ENCODE measurements at regions not wholly inside any gene's neighbourhood (a gene's known extent, or its start where the extent isn't known, plus 50 kb on each side); places are given as distances from the start of the nearest gene placed in this dataset.

DNA sequence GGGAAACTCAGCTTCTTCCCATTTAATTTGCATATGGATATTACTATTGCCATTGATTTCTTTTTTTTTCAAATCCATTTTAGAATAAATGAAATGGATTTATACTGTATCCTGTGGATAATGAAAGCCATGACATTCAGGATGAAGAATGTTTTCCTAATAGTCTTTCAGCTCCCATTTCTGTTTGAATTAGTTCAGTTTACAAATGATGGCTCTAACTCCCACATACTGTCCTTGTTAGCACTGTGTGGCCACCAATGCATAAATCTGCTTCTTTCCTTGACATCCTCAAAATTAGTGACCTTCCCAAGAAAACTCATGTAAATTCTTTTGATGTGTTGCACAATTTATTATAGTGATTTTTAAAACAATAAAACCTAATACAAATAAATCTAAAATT is 693.2 kb upstream of the GJE1 start:
- POLR2A ChIA-PET: no interaction called here
- Mint-ChIP-seq H3K4me1 (no peaks in the 10 kb centered on the region), H3K36me3 (ENCODE audit: low read depth) (no peaks in the 10 kb centered on the region), H3K27ac (no peak overlapping the region), H3K9me3 (no peaks in the 10 kb centered on the region), H3K4me3 (no peak overlapping the region), H3K27me3 (no peaks in the 10 kb centered on the region)
- no peak for DNase-seq
- CTCF ChIA-PET: no interaction called here

DNA sequence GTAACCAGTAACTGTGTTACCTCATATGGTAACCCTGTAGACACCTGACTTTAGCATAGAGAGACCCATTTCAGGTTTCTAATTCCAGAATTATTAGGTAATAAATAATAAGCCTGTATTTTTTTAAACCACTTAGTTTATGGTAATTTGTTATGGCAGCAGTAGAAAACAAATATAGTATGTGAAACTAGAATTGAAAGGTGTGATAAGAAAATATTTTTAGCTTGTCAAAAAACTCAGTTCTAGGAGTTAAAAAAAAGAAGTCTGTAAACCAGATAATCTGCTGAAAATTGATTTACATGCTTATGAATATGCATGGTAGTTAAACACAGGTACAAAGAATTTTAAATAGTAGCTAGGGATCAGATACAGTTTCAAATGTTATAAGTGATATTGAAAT is 695.0 kb upstream of the GJE1 start:
- POLR2A ChIA-PET: no interaction called here
- H3K4me1 Mint-ChIP-seq: no peaks in the 10 kb centered on the region
- CTCF ChIA-PET: no interaction called here

DNA sequence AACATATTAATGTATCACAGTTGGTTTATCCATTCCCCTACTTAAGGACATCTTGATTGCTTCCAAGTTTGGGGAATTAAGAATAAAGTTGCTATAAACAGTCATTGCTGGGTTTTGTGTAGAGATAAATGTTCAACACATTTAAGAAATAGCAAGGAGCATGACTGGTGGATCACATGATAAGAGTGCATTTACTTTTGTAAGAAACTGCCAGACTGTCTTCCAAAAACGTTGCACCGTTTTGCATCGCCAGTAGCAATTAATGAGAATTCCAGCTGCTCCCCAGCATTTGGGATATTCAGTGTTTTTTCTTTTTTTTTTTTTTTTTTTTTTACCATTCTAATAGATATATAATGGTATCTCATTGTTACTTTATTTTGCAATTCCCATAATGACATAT is 695.7 kb upstream of the GJE1 start:
- Mint-ChIP-seq H3K9me3 (no peaks in the 10 kb centered on the region), H3K4me3 (no peak overlapping the region), H3K27me3 (no peaks in the 10 kb centered on the region), H3K27ac (no peak overlapping the region), H3K36me3 (ENCODE audit: low read depth) (no peaks in the 10 kb centered on the region), H3K4me1 (no peaks in the 10 kb centered on the region)
- ChIA-PET POLR2A (no interaction called here), CTCF (no interaction called here)
- DNase-seq: no peak

More for the DNA sequence above, 695.0 kb upstream of the GJE1 start:
- H3K27ac Mint-ChIP-seq: no peak overlapping the region
- H3K27me3 Mint-ChIP-seq: no peaks in the 10 kb centered on the region
- DNase-seq: no peak
- no peaks in the 10 kb centered on the region for H3K36me3 Mint-ChIP-seq (ENCODE audit: low read depth)
- H3K9me3 Mint-ChIP-seq: no peaks in the 10 kb centered on the region
- no peak overlapping the region for H3K4me3 Mint-ChIP-seq

DNA sequence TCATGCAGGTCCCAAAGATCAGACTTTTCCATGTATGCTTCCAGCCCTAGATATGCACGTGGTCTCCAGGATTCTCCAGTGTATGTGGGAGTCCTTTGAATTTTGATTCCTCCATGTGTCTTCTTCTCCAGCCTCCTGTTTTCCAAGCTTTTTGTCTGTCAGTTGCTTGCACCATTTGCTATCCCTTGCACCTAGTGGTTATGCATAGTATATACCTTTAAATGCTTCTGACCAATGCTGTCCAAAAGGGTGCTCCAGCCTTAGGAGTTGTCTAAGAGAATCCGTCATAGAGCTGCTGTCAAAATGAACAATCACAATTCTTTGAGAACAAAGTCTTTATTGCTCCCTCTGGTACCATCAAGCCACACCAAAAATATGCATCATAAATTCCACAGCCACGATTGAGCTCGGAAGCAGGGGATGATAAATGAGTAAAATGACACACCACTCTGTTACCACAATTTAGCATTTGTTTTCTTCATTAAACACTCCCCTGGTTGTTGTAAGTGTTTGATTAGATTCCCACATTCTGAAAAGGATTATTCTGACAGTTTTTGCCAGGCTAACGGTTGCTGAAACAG is 706.2 kb upstream of the GJE1 start:
- Mint-ChIP-seq H3K4me1 (no peaks in the 10 kb centered on the region), H3K9me3 (peaks cover 14% of the 10 kb centered on the region), H3K36me3 (ENCODE audit: low read depth) (no peaks in the 10 kb centered on the region), H3K4me3 (no peak overlapping the region), H3K27ac (no peak overlapping the region), H3K27me3 (no peaks in the 10 kb centered on the region)
- CTCF ChIA-PET: interaction anchor here (1.3 kb wide), 1 partner anchor 9 kb away, joined by 3 read pairs; no protein-coding TSS in a partner anchor
- POLR2A ChIA-PET: no interaction called here
- DNase-seq: no peak

DNA sequence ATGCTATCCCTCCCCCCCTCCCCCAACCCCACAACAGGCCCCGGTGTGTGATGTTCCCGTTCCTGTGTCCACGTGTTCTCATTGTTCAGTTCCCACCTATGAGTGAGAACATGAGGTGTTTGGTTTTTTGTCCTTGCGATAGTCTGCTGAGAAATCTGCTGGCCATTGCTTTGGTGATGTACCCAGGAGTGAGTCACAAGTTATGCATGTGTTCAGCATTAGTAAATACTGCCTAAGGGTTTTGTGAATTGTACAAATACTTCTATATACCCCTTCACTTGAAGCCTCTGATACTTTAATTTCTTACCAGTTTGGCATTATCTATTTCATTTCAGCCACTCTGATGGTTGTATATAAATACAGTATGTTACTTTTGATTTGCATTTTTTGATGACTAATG is 711.3 kb upstream of the GJE1 start:
- POLR2A ChIA-PET: no interaction called here

DNA sequence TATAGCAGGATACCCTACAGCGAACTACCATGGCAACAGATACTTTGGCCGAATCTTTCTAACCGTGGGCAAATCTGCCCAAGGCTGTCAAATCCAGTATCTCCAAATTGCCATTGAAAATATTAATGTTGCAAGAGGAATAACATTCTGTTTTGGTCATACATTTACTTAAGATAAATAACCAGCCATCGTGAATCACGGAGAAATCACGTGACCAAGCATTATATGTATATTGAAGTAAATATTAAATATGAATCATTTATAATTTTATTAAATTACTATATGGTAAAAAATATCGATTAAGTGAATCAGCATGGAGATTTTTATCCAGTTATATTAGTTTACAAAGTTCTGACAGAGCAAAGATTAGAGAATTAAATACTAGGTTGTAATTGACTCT is 714.6 kb upstream of the GJE1 start:
- H3K27me3 Mint-ChIP-seq: peaks cover under 1% of the 10 kb centered on the region
- no peak overlapping the region for H3K4me3 Mint-ChIP-seq
- no peaks in the 10 kb centered on the region for H3K9me3 Mint-ChIP-seq
- POLR2A ChIA-PET: no interaction called here
- CTCF ChIA-PET: no interaction called here
- no peak overlapping the region for H3K27ac Mint-ChIP-seq
- no peaks in the 10 kb centered on the region for H3K4me1 Mint-ChIP-seq
- no peak for DNase-seq
- H3K36me3 Mint-ChIP-seq (ENCODE audit: low read depth): no peaks in the 10 kb centered on the region

More for the DNA sequence above, 711.3 kb upstream of the GJE1 start:
- Mint-ChIP-seq H3K4me3 (no peak overlapping the region), H3K27ac (no peak overlapping the region), H3K36me3 (ENCODE audit: low read depth) (no peaks in the 10 kb centered on the region), H3K27me3 (no peaks in the 10 kb centered on the region), H3K9me3 (peaks cover 12% of the 10 kb centered on the region), H3K4me1 (no peaks in the 10 kb centered on the region)
- DNase-seq: no peak
- CTCF ChIA-PET: no interaction called here

DNA sequence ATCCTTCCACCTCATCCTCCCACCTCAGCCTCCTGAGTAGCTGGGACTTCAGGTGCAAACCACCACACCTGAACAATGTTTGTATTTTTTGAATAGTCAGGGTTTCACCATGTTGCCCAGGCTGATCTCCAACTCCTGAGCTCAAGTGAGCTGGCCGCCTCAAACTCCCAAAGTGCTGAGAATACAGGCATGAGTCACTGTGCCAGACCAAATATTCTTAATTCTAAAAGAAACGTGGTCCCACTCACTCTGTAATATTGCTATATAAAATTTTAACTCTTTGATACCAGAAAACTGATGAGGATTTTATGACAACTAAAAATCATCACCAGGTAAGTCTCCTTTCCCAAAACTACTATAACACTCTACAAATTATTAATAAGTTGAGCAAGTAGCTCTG is 716.8 kb upstream of the GJE1 start:
- Mint-ChIP-seq H3K27ac (no peak overlapping the region), H3K9me3 (no peaks in the 10 kb centered on the region), H3K4me1 (no peaks in the 10 kb centered on the region), H3K4me3 (no peak overlapping the region), H3K27me3 (peaks cover 3% of the 10 kb centered on the region), H3K36me3 (ENCODE audit: low read depth) (no peaks in the 10 kb centered on the region)
- POLR2A ChIA-PET: no interaction called here
- no peak for DNase-seq
- CTCF ChIA-PET: no interaction called here

DNA sequence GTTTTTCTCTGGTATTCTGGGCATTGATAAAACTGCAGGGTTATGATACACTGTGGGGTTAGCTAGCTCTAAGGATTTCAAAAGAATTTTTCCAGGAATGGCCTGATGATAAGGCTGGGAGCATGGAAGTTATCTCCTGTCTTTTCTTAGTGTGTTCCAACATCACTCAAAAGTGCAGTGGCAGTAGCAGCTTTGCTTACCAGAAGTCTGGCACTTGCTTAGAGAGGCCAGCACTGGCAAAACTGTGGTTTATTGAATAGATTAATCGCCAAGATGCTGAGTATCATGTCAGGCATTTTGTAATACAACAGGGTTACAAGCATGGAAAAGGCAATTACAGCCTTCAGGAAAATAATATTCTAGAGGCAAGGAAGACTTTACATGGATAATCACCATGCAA is 719.5 kb upstream of the GJE1 start:
- no peaks in the 10 kb centered on the region for H3K4me1 Mint-ChIP-seq
- no peaks in the 10 kb centered on the region for H3K36me3 Mint-ChIP-seq (ENCODE audit: low read depth)
- H3K27me3 Mint-ChIP-seq: peaks cover 3% of the 10 kb centered on the region
- H3K4me3 Mint-ChIP-seq: no peak overlapping the region
- ChIA-PET CTCF (no interaction called here), POLR2A (no interaction called here)
- no peak for DNase-seq
- H3K9me3 Mint-ChIP-seq: peaks cover 10% of the 10 kb centered on the region
- no peak overlapping the region for H3K27ac Mint-ChIP-seq

DNA sequence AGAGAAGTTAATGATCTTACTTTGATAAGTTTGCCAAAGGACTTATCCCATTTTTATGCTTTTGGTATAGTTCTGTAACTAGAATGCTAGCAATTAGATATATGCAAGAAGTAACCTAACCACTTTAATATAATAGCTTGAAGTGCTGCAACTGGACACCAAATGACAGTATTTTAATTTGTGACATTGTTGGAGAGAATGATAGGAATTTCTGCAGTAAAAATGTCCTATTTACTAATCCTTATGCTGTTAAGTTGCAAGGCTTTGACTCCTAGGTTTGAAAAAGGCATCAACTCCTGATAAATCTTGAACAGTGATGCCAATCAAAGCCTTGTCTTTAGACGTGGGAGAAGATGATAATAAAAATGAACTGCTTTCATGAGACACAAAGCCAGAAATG is 726.0 kb upstream of the GJE1 start:
- CTCF ChIA-PET: interaction anchor here (0.8 kb wide), 1 partner anchor 16 kb away, joined by 5 read pairs; no protein-coding TSS in a partner anchor
- Mint-ChIP-seq H3K4me1 (peaks cover 9% of the 10 kb centered on the region), H3K4me3 (no peak overlapping the region), H3K27ac (no peak overlapping the region), H3K36me3 (ENCODE audit: low read depth) (peaks cover 2% of the 10 kb centered on the region), H3K9me3 (peaks cover 16% of the 10 kb centered on the region), H3K27me3 (peaks cover 2% of the 10 kb centered on the region)
- POLR2A ChIA-PET: no interaction called here
- no peak for DNase-seq

DNA sequence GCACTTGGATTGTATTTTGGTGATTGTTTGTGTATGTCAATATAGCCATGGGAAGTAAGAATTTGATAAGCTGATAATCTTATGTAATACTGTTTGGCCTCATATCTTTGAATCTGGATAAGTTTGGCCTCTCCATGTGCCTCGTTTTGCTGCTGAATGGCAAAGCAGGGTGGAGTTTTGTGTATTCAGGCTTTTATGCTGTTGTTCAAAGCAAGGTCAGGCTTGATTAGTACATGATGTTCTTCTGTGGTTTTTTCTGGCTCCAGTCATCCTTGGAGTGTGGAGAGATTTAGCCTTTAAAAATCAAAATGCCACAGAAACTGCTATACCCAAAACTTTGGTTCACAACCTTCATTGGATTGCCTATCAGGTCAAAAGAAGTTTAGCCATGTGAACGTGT is 728.9 kb upstream of the GJE1 start:
- Mint-ChIP-seq H3K9me3 (peaks cover 12% of the 10 kb centered on the region), H3K4me3 (no peak overlapping the region), H3K36me3 (ENCODE audit: low read depth) (peaks cover 2% of the 10 kb centered on the region), H3K4me1 (peaks cover 9% of the 10 kb centered on the region), H3K27ac (no peak overlapping the region), H3K27me3 (peaks cover 2% of the 10 kb centered on the region)
- DNase-seq: no peak
- POLR2A ChIA-PET: no interaction called here
- CTCF ChIA-PET: no interaction called here

DNA sequence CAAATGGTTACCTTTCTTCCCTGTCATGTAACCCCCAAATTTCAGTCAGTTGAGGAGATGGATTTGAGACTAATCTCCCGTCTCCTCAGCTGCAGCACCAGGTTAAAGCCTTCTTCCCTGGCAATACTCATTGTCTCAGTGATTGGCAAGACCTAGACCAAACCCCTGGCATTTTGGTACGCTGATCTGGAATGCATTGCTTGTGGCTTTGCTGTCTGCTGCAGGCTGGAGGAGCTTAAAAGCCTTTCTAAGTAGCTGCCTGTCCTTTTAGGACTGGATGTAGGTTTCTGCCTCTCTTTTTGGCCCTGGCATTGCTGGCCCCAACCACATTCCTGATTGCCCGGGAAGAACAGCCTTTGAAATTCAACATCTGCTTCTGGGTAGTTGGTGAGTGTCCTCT is 729.6 kb upstream of the GJE1 start:
- peaks cover 2% of the 10 kb centered on the region for H3K27me3 Mint-ChIP-seq
- ChIA-PET CTCF (no interaction called here), POLR2A (no interaction called here)
- H3K9me3 Mint-ChIP-seq: peaks cover 6% of the 10 kb centered on the region
- peaks cover 2% of the 10 kb centered on the region for H3K36me3 Mint-ChIP-seq (ENCODE audit: low read depth)
- H3K4me1 Mint-ChIP-seq: peaks cover 9% of the 10 kb centered on the region
- no peak overlapping the region for H3K27ac Mint-ChIP-seq
- no peak for DNase-seq
- H3K4me3 Mint-ChIP-seq: no peak overlapping the region

DNA sequence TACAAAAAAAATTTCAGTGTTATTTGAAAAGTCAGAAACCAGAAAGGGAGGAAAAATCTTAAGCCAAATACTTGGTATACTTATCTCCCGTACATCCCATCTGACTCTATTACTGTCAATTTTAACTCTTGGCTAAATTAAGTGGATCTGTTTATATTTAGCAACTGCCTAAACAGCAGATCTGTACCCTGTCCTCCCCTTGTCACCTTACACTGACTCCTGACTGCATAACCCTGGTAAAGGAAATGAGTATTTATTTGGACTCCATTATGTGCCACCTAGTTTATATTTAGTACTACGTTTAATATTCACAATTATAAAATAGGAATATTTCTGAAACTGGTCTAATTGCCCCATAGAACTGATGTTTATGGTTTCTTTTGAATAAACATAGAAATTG is 730.2 kb upstream of the GJE1 start:
- Mint-ChIP-seq H3K27me3 (peaks cover 2% of the 10 kb centered on the region), H3K36me3 (ENCODE audit: low read depth) (no peaks in the 10 kb centered on the region), H3K9me3 (peaks cover 3% of the 10 kb centered on the region), H3K4me1 (peaks cover 9% of the 10 kb centered on the region), H3K4me3 (no peak overlapping the region), H3K27ac (no peak overlapping the region)
- ChIA-PET POLR2A (no interaction called here), CTCF (no interaction called here)
- DNase-seq: no peak

DNA sequence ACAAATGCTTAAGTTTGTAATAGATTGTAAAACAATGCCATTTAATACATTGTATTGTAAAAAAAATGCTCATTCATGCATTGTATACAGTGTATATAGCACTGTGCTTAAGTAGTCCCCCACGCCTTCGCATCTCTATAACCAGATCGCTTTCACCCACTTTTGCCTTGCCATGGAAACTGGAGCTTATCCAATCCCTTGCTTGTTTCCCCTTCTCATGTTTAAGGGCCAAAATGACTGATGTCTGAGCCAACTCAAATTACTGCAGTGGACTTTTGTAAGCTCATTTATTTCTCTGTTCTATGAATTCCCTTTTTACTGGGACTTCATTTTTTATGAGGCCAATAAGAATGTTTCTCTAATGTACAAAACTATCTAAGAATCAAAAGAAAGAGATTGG is 730.9 kb upstream of the GJE1 start:
- H3K4me1 Mint-ChIP-seq: peaks cover 9% of the 10 kb centered on the region
- POLR2A ChIA-PET: no interaction called here
- no peak overlapping the region for H3K4me3 Mint-ChIP-seq
- H3K36me3 Mint-ChIP-seq (ENCODE audit: low read depth): no peaks in the 10 kb centered on the region
- CTCF ChIA-PET: no interaction called here
- peaks cover 3% of the 10 kb centered on the region for H3K9me3 Mint-ChIP-seq
- H3K27me3 Mint-ChIP-seq: peaks cover 2% of the 10 kb centered on the region
- no peak overlapping the region for H3K27ac Mint-ChIP-seq
- no peak for DNase-seq

DNA sequence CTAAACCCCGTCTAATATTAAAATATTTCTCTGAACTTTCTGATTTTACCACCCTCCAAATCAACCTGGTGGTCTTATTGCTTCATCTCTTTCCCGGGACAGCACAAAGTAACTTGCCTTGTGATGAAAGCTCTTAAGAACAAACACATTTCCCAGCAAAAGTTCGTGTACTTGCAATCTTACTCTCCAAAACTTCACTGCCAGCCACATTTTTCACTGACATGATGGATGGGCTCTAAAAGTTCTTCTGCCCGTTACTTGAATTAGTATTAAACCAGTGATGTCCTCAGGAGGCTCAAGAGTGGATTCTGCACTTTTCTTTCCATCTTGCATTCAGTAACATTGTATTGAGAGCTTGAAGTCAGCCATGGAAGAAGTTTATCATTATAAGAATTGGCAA is 731.6 kb upstream of the GJE1 start:
- Mint-ChIP-seq H3K27ac (no peak overlapping the region), H3K4me1 (peaks cover 9% of the 10 kb centered on the region), H3K4me3 (no peak overlapping the region), H3K9me3 (peaks cover 3% of the 10 kb centered on the region), H3K27me3 (peaks cover 2% of the 10 kb centered on the region), H3K36me3 (ENCODE audit: low read depth) (no peaks in the 10 kb centered on the region)
- ChIA-PET POLR2A (no interaction called here), CTCF (interaction anchor here (0.6 kb wide), 1 partner anchor 988 kb away, joined by 3 read pairs; no protein-coding TSS in a partner anchor)
- no peak for DNase-seq

All from activated CD4-positive, alpha-beta T cell treated with anti-CD3 and anti-CD28 coated beads, Interleukin-2, amount 10 ng/mL, durations not matched to agents 7 days and 5 days (primary cell).